ENCODE measurements at regions not wholly inside any gene's neighbourhood (a gene's known extent, or its start where the extent isn't known, plus 50 kb on each side); places are given as distances from the start of the nearest gene placed in this dataset.

DNA sequence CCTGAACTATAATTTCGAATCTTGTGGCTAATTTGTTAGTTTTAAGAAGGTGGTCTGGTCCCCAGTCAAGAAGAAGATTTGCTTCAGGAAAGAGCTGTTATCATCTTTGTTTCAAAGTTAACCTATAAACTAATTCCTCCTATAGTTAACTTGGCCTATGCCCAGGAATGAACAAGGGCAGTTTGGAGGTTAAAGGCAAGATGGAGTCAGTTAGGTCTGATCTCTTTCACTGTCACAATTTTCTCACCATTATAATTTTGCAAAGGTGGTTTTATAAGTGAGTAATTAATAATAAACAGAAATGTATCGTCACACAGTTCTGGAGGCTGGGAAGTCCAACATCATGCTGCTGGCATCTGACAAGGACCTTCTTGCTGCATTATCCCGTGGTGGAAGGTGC is 238.6 kb downstream of the PIK3R1 start:
- H3K36me3 Mint-ChIP-seq (ENCODE audit: low read depth, unreplicated experiment), result no peaks in the 10 kb centered on the region
- DNase-seq (ENCODE audit: low spot score), result no peak
- no peak overlapping the region for H3K27ac Mint-ChIP-seq (ENCODE audit: unreplicated experiment)
- H3K9me3 Mint-ChIP-seq (ENCODE audit: unreplicated experiment), result no peaks in the 10 kb centered on the region
- no peaks in the 10 kb centered on the region for H3K4me1 Mint-ChIP-seq (ENCODE audit: unreplicated experiment)
- no peak overlapping the region for H3K4me3 Mint-ChIP-seq (ENCODE audit: unreplicated experiment)
- TF ChIP-seq, protein P1, sequence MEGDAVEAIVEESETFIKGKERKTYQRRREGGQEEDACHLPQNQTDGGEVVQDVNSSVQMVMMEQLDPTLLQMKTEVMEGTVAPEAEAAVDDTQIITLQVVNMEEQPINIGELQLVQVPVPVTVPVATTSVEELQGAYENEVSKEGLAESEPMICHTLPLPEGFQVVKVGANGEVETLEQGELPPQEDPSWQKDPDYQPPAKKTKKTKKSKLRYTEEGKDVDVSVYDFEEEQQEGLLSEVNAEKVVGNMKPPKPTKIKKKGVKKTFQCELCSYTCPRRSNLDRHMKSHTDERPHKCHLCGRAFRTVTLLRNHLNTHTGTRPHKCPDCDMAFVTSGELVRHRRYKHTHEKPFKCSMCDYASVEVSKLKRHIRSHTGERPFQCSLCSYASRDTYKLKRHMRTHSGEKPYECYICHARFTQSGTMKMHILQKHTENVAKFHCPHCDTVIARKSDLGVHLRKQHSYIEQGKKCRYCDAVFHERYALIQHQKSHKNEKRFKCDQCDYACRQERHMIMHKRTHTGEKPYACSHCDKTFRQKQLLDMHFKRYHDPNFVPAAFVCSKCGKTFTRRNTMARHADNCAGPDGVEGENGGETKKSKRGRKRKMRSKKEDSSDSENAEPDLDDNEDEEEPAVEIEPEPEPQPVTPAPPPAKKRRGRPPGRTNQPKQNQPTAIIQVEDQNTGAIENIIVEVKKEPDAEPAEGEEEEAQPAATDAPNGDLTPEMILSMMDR (IDR thresholded peaks at IDR 0.05; ENCODE audit: unreplicated experiment), result no peak
- no peaks in the 10 kb centered on the region for H3K27me3 Mint-ChIP-seq (ENCODE audit: unreplicated experiment)

DNA sequence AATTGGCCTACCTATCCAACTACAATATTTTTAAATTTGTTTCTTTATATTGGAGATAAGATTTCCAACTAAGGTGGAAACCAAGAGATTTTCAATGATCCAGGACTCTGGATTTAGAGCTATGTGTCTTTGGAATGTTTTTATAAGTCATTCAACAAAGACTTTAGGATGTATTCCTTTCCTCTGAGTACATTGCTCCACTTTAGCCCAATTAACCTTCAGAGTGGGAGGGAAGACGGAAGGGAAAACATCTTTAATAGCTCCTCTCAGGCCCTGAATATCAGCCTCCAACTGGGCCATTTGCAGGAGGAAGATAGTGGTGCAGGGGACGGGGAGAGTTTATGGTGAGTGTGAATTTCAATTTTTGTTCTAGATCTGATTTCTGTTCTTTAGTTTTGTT is 239.2 kb downstream of the PIK3R1 start:
- TF ChIP-seq, protein P1 (IDR thresholded peaks at IDR 0.05; ENCODE audit: unreplicated experiment), result no peak
- Mint-ChIP-seq H3K36me3 (ENCODE audit: low read depth, unreplicated experiment) (no peaks in the 10 kb centered on the region), H3K4me3 (ENCODE audit: unreplicated experiment) (no peak overlapping the region), H3K27ac (ENCODE audit: unreplicated experiment) (no peak overlapping the region), H3K9me3 (ENCODE audit: unreplicated experiment) (no peaks in the 10 kb centered on the region), H3K27me3 (ENCODE audit: unreplicated experiment) (no peaks in the 10 kb centered on the region), H3K4me1 (ENCODE audit: unreplicated experiment) (no peaks in the 10 kb centered on the region)
- no peak for DNase-seq (ENCODE audit: low spot score)

GRCh38 chr5:68455216-68455615 is 239.7 kb downstream of the PIK3R1 start:
- DNase-seq (ENCODE audit: low spot score), result no peak
- TF ChIP-seq, protein P1 (IDR thresholded peaks at IDR 0.05; ENCODE audit: unreplicated experiment), result no peak
- H3K27ac Mint-ChIP-seq (ENCODE audit: unreplicated experiment), result no peak overlapping the region
- no peaks in the 10 kb centered on the region for H3K9me3 Mint-ChIP-seq (ENCODE audit: unreplicated experiment)
- no peaks in the 10 kb centered on the region for H3K27me3 Mint-ChIP-seq (ENCODE audit: unreplicated experiment)
- H3K4me3 Mint-ChIP-seq (ENCODE audit: unreplicated experiment), result no peak overlapping the region
- no peaks in the 10 kb centered on the region for H3K4me1 Mint-ChIP-seq (ENCODE audit: unreplicated experiment)
- no peaks in the 10 kb centered on the region for H3K36me3 Mint-ChIP-seq (ENCODE audit: low read depth, unreplicated experiment)

DNA sequence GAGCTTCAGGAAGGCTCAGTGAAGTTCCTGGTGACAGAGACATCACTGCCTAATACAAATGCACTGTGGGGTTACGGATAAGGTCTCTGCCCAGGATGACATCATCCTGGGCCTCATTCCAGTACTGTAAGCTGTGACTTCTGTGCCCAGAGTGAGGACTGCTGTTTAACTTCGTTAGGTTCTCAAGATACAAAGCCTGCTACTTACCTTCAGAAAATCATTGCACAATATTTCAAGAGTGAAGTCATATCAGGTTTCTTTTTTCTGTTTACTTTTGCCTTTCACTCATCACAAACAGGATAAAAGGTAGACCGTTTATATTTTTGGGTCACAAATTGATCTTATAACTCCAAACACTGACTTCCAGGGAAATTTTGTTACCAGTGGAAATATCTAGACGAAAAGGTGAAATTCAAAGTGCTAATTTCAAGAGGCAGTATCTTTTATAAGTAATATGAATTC is 241.2 kb downstream of the PIK3R1 start:
- Mint-ChIP-seq H3K9me3 (ENCODE audit: unreplicated experiment) (no peaks in the 10 kb centered on the region), H3K27me3 (ENCODE audit: unreplicated experiment) (no peaks in the 10 kb centered on the region), H3K27ac (ENCODE audit: unreplicated experiment) (no peak overlapping the region), H3K4me3 (ENCODE audit: unreplicated experiment) (no peak overlapping the region), H3K36me3 (ENCODE audit: low read depth, unreplicated experiment) (no peaks in the 10 kb centered on the region), H3K4me1 (ENCODE audit: unreplicated experiment) (no peaks in the 10 kb centered on the region)
- DNase-seq (ENCODE audit: low spot score), result no peak
- TF ChIP-seq, protein P1 (IDR thresholded peaks at IDR 0.05; ENCODE audit: unreplicated experiment), result no peak

DNA sequence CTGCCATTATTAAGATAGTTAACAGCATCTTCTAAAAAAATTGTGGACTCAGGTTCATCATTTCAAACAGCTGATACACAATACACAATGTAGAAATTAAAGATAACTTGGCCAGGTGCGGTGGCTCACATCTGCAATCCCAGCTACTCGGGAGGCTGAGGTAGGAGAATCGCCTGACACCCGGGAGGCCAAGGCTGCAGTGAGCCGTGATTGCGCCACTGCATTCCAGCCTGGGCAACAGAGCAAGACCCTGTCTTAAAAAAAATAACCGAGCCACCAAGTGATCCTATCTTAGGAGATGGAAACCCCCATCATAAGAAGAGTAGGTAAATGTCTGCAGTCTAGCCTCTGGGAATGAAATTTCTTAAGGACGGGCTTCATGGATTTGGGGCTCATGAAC is 241.7 kb downstream of the PIK3R1 start:
- Mint-ChIP-seq H3K27ac (ENCODE audit: unreplicated experiment) (no peak overlapping the region), H3K27me3 (ENCODE audit: unreplicated experiment) (no peaks in the 10 kb centered on the region), H3K4me1 (ENCODE audit: unreplicated experiment) (no peaks in the 10 kb centered on the region), H3K36me3 (ENCODE audit: low read depth, unreplicated experiment) (no peaks in the 10 kb centered on the region), H3K4me3 (ENCODE audit: unreplicated experiment) (no peak overlapping the region), H3K9me3 (ENCODE audit: unreplicated experiment) (no peaks in the 10 kb centered on the region)
- no peak for DNase-seq (ENCODE audit: low spot score)
- TF ChIP-seq, protein P1 (IDR thresholded peaks at IDR 0.05; ENCODE audit: unreplicated experiment), result no peak
